ENCODE measurements at regions not wholly inside any gene's neighbourhood (a gene's known extent, or its start where the extent isn't known, plus 50 kb on each side); places are given as distances from the start of the nearest gene placed in this dataset.

DNA sequence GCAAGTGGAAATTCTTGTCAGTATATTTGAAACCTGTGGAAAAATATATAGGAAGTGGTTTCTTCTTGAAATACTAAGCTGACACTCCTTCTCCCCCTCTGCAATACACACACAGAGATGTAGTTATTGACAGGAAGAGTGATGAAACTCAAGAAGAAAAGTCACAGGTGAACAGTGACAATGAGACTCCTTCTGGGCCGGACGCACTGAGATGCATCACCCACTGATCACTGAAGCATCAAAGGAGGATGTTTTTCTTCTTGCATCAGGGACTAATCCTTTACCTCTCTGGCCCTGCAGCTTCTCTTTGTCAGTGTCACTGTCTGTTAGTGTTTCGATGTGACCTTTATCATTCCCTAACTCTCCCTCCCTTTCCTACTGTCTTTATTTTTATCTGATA, 1864.2 kb upstream of the C9orf72 start:
- H3K4me2 ChIP-seq (ENCODE audit: low read depth, low read length, poor library complexity, severe bottlenecking), result no peak overlapping the region
- TF ChIP-seq EZH2phosphoT487 (IDR thresholded peaks at IDR 0.05; ENCODE audit: borderline replicate concordance), result no peak
- TF ChIP-seq, protein P1, sequence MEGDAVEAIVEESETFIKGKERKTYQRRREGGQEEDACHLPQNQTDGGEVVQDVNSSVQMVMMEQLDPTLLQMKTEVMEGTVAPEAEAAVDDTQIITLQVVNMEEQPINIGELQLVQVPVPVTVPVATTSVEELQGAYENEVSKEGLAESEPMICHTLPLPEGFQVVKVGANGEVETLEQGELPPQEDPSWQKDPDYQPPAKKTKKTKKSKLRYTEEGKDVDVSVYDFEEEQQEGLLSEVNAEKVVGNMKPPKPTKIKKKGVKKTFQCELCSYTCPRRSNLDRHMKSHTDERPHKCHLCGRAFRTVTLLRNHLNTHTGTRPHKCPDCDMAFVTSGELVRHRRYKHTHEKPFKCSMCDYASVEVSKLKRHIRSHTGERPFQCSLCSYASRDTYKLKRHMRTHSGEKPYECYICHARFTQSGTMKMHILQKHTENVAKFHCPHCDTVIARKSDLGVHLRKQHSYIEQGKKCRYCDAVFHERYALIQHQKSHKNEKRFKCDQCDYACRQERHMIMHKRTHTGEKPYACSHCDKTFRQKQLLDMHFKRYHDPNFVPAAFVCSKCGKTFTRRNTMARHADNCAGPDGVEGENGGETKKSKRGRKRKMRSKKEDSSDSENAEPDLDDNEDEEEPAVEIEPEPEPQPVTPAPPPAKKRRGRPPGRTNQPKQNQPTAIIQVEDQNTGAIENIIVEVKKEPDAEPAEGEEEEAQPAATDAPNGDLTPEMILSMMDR (conservative IDR thresholded peaks at IDR 0.05; ENCODE audit: low read length), result no peak
- H3K4me1 ChIP-seq (ENCODE audit: insufficient read depth, low read length, poor library complexity, severe bottlenecking), result no peaks in the 10 kb centered on the region
- H2AFZ ChIP-seq (ENCODE audit: low read length), result no peak overlapping the region
- no peaks in the 10 kb centered on the region for H3K36me3 ChIP-seq (ENCODE audit: insufficient read depth, low read length)
- no peaks in the 10 kb centered on the region for H3F3A ChIP-seq (ENCODE audit: low read depth)
- no peaks in the 10 kb centered on the region for H3K9me2 ChIP-seq (replicated peaks; ENCODE audit: low read depth, low read length)
- no peak overlapping the region for H3K4me3 ChIP-seq (ENCODE audit: low read length, poor library complexity, severe bottlenecking)
- no peaks in the 10 kb centered on the region for H4K20me1 ChIP-seq (ENCODE audit: insufficient read depth, low read length, poor library complexity, severe bottlenecking)
- H3K27me3 ChIP-seq (ENCODE audit: insufficient read depth, low read length, poor library complexity, severe bottlenecking), result no peaks in the 10 kb centered on the region
- no peaks in the 10 kb centered on the region for H3K79me2 ChIP-seq (ENCODE audit: insufficient read depth, low read length)
- H3K9ac ChIP-seq (ENCODE audit: low read depth, low read length, poor library complexity, severe bottlenecking), result no peak overlapping the region
- H3K9me3 ChIP-seq (ENCODE audit: insufficient read depth, low read depth, low read length), result no peaks in the 10 kb centered on the region

DNA sequence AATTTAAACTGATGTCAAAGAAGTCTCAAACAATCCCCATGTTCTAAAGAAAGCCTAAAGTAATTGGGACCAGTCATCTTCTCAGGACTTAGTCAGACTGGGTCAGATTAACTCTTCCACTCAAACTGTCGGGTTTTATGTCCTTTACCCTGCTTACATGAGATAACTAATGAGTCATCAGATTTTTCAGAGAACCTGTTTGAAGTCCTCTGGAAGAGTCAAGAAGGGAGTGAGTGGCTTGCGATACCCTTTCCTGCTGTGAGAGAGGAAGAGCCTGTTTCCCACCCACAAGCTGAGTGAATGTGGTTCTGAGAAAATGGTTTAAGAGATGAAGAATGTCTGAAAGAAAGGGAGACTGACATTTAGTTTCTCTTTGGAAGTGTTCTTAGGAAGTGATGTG, 1866.7 kb upstream of the C9orf72 start:
- TF ChIP-seq, protein P1 (conservative IDR thresholded peaks at IDR 0.05; ENCODE audit: low read length), result no peak
- TF ChIP-seq EZH2phosphoT487 (IDR thresholded peaks at IDR 0.05; ENCODE audit: borderline replicate concordance), result no peak
- H3K79me2 ChIP-seq (ENCODE audit: insufficient read depth, low read length), result no peaks in the 10 kb centered on the region
- H3K27me3 ChIP-seq (ENCODE audit: insufficient read depth, low read length, poor library complexity, severe bottlenecking), result no peaks in the 10 kb centered on the region
- H3K36me3 ChIP-seq (ENCODE audit: insufficient read depth, low read length), result no peaks in the 10 kb centered on the region
- H3K9ac ChIP-seq (ENCODE audit: low read depth, low read length, poor library complexity, severe bottlenecking), result no peak overlapping the region
- H3K9me3 ChIP-seq (ENCODE audit: insufficient read depth, low read depth, low read length), result no peaks in the 10 kb centered on the region
- H2AFZ ChIP-seq (ENCODE audit: low read length), result no peak overlapping the region
- H3K4me2 ChIP-seq (ENCODE audit: low read depth, low read length, poor library complexity, severe bottlenecking), result no peak overlapping the region
- no peaks in the 10 kb centered on the region for H3K4me1 ChIP-seq (ENCODE audit: insufficient read depth, low read length, poor library complexity, severe bottlenecking)
- H3K9me2 ChIP-seq (replicated peaks; ENCODE audit: low read depth, low read length), result no peaks in the 10 kb centered on the region
- H3F3A ChIP-seq (ENCODE audit: low read depth), result no peaks in the 10 kb centered on the region
- no peak overlapping the region for H3K4me3 ChIP-seq (ENCODE audit: low read length, poor library complexity, severe bottlenecking)
- H4K20me1 ChIP-seq (ENCODE audit: insufficient read depth, low read length, poor library complexity, severe bottlenecking), result no peaks in the 10 kb centered on the region

DNA sequence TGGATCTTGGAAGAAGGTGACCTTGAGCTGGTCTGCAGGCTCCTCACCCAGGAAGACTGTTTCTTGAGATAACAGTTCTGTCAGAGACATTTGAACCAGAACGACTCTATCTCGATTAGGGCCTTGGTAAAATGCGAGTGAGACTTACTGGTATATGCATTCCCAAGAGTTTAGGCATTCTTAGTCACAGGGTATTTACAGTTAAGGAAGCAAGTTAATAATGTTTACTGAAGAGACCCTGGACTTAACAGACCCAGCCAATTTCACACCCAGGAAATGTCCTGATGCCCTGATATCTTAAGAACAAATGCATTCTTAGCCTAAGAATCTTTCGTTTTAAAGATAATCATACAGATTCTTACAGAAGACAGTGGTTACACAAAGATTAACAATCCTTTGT, 1867.2 kb upstream of the C9orf72 start:
- TF ChIP-seq EZH2phosphoT487 (IDR thresholded peaks at IDR 0.05; ENCODE audit: borderline replicate concordance), result no peak
- TF ChIP-seq, protein P1 (conservative IDR thresholded peaks at IDR 0.05; ENCODE audit: low read length), result no peak
- H2AFZ ChIP-seq (ENCODE audit: low read length), result no peak overlapping the region
- no peaks in the 10 kb centered on the region for H3K4me1 ChIP-seq (ENCODE audit: insufficient read depth, low read length, poor library complexity, severe bottlenecking)
- no peaks in the 10 kb centered on the region for H3K36me3 ChIP-seq (ENCODE audit: insufficient read depth, low read length)
- no peak overlapping the region for H3K4me2 ChIP-seq (ENCODE audit: low read depth, low read length, poor library complexity, severe bottlenecking)
- H3K27me3 ChIP-seq (ENCODE audit: insufficient read depth, low read length, poor library complexity, severe bottlenecking), result no peaks in the 10 kb centered on the region
- no peaks in the 10 kb centered on the region for H3K79me2 ChIP-seq (ENCODE audit: insufficient read depth, low read length)
- H4K20me1 ChIP-seq (ENCODE audit: insufficient read depth, low read length, poor library complexity, severe bottlenecking), result no peaks in the 10 kb centered on the region
- no peak overlapping the region for H3K9ac ChIP-seq (ENCODE audit: low read depth, low read length, poor library complexity, severe bottlenecking)
- H3F3A ChIP-seq (ENCODE audit: low read depth), result no peaks in the 10 kb centered on the region
- no peaks in the 10 kb centered on the region for H3K9me2 ChIP-seq (replicated peaks; ENCODE audit: low read depth, low read length)
- no peak overlapping the region for H3K4me3 ChIP-seq (ENCODE audit: low read length, poor library complexity, severe bottlenecking)
- H3K9me3 ChIP-seq (ENCODE audit: insufficient read depth, low read depth, low read length), result no peaks in the 10 kb centered on the region

Measured in Loucy (cell line).